B cell (primary cell): ENCODE measurements at regions not wholly inside any gene's neighbourhood (a gene's known extent, or its start where the extent isn't known, plus 50 kb on each side); places are given as distances from the start of the nearest gene placed in this dataset.

Source experiments
- ATAC-seq: fragments of 200-7000 bp; cut with Tn5 transposase; one replicate; pipeline ENCODE4 v1.10.0; 2021; ENCODE audit warnings: low read depth, mild to moderate bottlenecking, moderate number of reproducible peaks, moderate library complexity
- CTCF ChIA-PET: fragments of 350-600 bp; sonication (Branson Sonifier 250); formaldehyde crosslinking; loops from one replicate; lab custom pipeline; 2021; ENCODE audit warnings: antibody characterized with exemption, inconsistent platforms; lab: Charles Lee
- POLR2A ChIA-PET: fragments of 350-600 bp; sonication (Branson Sonifier 250); formaldehyde crosslinking; loops from one replicate; lab custom pipeline; 2021; ENCODE audit warnings: antibody characterized with exemption; lab: Charles Lee
- DNase-seq: peaks from one replicate; pipeline ENCODE4 v3.0.0; 2013
- H2AFZ ChIP-seq: 2 replicates; pipeline ENCODE4 v1.6.1; 2012; ENCODE audit warnings: mild to moderate bottlenecking, low read depth, low read length; ENCODE audit not compliant: insufficient read depth, poor library complexity, severe bottlenecking
- H3K27ac ChIP-seq, 2 donors: 1 replicate in 1 of 2; 2 replicates in 1 of 2; pipeline ENCODE4 v1.5.1; 2012 to 2013; ENCODE audit warnings: low read length in 2 of 2, mild to moderate bottlenecking in 2 of 2, moderate library complexity in 1 of 2
- H3K27me3 ChIP-seq, 4 experiments: fragments of 200-600 bp in 1 of 4; sonication (generic) in 1 of 4; replicated peaks in 1 of 4; 1 replicate in 2 of 4; 2 replicates in 2 of 4; pipeline versions ENCODE4 v1.6.1 to v1.7.0; 2013 to 2016; ENCODE audit warnings: low read length in 3 of 4, mild to moderate bottlenecking in 2 of 4, mixed read lengths in 1 of 4, moderate library complexity in 1 of 4; ENCODE audit not compliant: insufficient read depth in 4 of 4, control insufficient read depth in 3 of 4; ENCODE audit errors: control extremely low read depth in 1 of 4
- H3K36me3 ChIP-seq, 2 experiments: replicated peaks in 1 of 2; 1 replicate in 1 of 2; 2 replicates in 1 of 2; pipeline versions ENCODE4 v1.6.1 to v1.7.1; 2013; ENCODE audit warnings: low read length in 1 of 2; ENCODE audit not compliant: insufficient read depth in 2 of 2, control insufficient read depth in 1 of 2; ENCODE audit errors: control extremely low read depth in 1 of 2, extremely low read depth in 1 of 2
- H3K4me1 ChIP-seq, 2 donors: fragments of 200-600 bp in 1 of 2; sonication (generic) in 1 of 2; 1 replicate in 1 of 2; 2 replicates in 1 of 2; pipeline versions ENCODE4 v1.5.1 to v1.6.1; 2013 to 2017; ENCODE audit warnings: low read length in 2 of 2; ENCODE audit not compliant: control insufficient read depth in 2 of 2, insufficient read depth in 2 of 2
- H3K4me2 ChIP-seq: replicated peaks from 2 replicates; pipeline ENCODE3; 2012; ENCODE audit warnings: mild to moderate bottlenecking, low read depth, low read length; ENCODE audit not compliant: poor library complexity, severe bottlenecking
- H3K4me3 ChIP-seq, 5 experiments: fragments of 200-600 bp in 1 of 5; sonication (generic) in 1 of 5; 1 replicate in 3 of 5; 2 replicates in 2 of 5; pipeline versions ENCODE4 v1.5.1 to v1.7.0; 2011 to 2016; ENCODE audit warnings: low read length in 4 of 5, mild to moderate bottlenecking in 4 of 5, low read depth in 2 of 5, control low read depth in 1 of 5, moderate library complexity in 1 of 5; ENCODE audit not compliant: insufficient read depth in 1 of 5; ENCODE audit errors: control extremely low read depth in 1 of 5, extremely low read depth in 1 of 5
- H3K79me2 ChIP-seq: fragments of 200-600 bp; sonication (generic); one replicate; pipeline ENCODE4 v1.6.0; 2016; ENCODE audit warnings: low read length; ENCODE audit not compliant: control insufficient read depth, insufficient read depth
- H3K9ac ChIP-seq: fragments of 200-600 bp; sonication (generic); 2 replicates; pipeline ENCODE4 v1.6.1; 2017; ENCODE audit warnings: mild to moderate bottlenecking, low read length, moderate library complexity
- H3K9me3 ChIP-seq, 3 donors: one replicate each; pipeline versions ENCODE4 v1.6.1 to v1.7.1; 2013; ENCODE audit warnings: low read length in 2 of 3; ENCODE audit not compliant: control insufficient read depth in 2 of 3, insufficient read depth in 1 of 3; ENCODE audit errors: control extremely low read depth in 1 of 3
- H4K20me1 ChIP-seq: 2 replicates; pipeline ENCODE4 v1.6.0; 2012; ENCODE audit warnings: mild to moderate bottlenecking, low read length; ENCODE audit not compliant: insufficient read depth, control insufficient read depth, poor library complexity, severe bottlenecking
- H3K27ac Mint-ChIP-seq: one replicate; pipeline ENCODE4 v1.8.0; 2021; ENCODE audit warnings: mixed read lengths
- H3K27me3 Mint-ChIP-seq: one replicate; pipeline ENCODE4 v1.8.0; 2021; ENCODE audit warnings: mixed read lengths
- H3K4me1 Mint-ChIP-seq: one replicate; pipeline ENCODE4 v1.8.0; 2021; ENCODE audit warnings: mixed read lengths
- H3K4me3 Mint-ChIP-seq: one replicate; pipeline ENCODE4 v1.8.0; 2021; ENCODE audit warnings: mixed read lengths
- H3K9me3 Mint-ChIP-seq: one replicate; pipeline ENCODE4 v1.8.0; 2022; ENCODE audit warnings: mixed read lengths; ENCODE audit not compliant: insufficient read depth
- EZH2 ChIP-seq: IDR thresholded peaks from 2 replicates; pipeline ENCODE4 v1.6.1; 2012; ENCODE audit warnings: borderline replicate concordance, low read depth, mild to moderate bottlenecking, moderate library complexity, low read length; ENCODE audit not compliant: insufficient read depth, poor library complexity, severe bottlenecking
- WGBS: methylation state at CpG from one replicate; pipeline ENCODE4 v1.1.5; 2013; ENCODE audit warnings: missing lambda C conversion rate; ENCODE audit not compliant: insufficient coverage; 5-methylcytosine and 5-hydroxymethylcytosine counted together
- intact Hi-C: fragments of 100-400 bp; cut with micrococcal nuclease; formaldehyde crosslinking; loops from one replicate; pipeline ENCODE4 v1.10.0; 2022
- TF ChIP-seq, protein P1 (sequence below): fragments of 200-600 bp; IDR thresholded peaks from one replicate; pipeline ENCODE4 v1.8.0; 2022; ENCODE audit warnings: antibody characterized with exemption, mild to moderate bottlenecking

DNA sequence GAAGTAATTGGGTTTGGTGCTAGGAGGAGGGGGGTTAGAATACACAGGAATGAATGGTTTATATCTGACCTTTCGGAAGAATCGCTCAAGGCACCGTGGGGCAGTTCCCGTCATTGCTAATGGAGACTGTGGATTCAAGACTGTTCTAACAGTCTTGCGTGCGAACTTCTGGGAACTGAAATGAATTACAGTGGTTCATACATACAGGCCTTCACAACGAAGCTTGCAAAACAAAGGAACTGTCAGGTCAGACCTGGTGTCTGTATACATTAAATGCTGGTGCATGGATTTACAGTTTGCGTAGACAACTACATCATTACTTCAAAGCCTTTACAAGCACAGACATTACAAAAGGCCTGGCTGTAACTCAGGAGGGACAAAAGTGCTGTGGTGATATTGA is 983.9 kb downstream of the CDH11 start:
- H3K27ac Mint-ChIP-seq = no peak overlapping the region
- Histone ChIP-seq H3K79me2 (no peaks in the 10 kb centered on the region), H3K36me3 (no peaks in the 10 kb centered on the region), H4K20me1 (no peaks in the 10 kb centered on the region), H3K4me3 (no peak overlapping the region), H3K27me3 (no peaks in the 10 kb centered on the region), H3K4me1 (no peaks in the 10 kb centered on the region), H3K27ac (no peak overlapping the region), H3K9ac (no peak overlapping the region), H3K4me2 (no peak overlapping the region), H3K9me3 (no peaks in the 10 kb centered on the region), H2AFZ (no peak overlapping the region)
- no peaks in the 10 kb centered on the region for H3K27me3 Mint-ChIP-seq
- TF ChIP-seq EZH2 = no peak
- TF ChIP-seq, protein P1, sequence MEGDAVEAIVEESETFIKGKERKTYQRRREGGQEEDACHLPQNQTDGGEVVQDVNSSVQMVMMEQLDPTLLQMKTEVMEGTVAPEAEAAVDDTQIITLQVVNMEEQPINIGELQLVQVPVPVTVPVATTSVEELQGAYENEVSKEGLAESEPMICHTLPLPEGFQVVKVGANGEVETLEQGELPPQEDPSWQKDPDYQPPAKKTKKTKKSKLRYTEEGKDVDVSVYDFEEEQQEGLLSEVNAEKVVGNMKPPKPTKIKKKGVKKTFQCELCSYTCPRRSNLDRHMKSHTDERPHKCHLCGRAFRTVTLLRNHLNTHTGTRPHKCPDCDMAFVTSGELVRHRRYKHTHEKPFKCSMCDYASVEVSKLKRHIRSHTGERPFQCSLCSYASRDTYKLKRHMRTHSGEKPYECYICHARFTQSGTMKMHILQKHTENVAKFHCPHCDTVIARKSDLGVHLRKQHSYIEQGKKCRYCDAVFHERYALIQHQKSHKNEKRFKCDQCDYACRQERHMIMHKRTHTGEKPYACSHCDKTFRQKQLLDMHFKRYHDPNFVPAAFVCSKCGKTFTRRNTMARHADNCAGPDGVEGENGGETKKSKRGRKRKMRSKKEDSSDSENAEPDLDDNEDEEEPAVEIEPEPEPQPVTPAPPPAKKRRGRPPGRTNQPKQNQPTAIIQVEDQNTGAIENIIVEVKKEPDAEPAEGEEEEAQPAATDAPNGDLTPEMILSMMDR = no peak
- ATAC-seq (no peak), DNase-seq (no peak)
- no peak overlapping the region for H3K4me3 Mint-ChIP-seq
- ChIA-PET CTCF (no interaction called here), POLR2A (no interaction called here)
- intact Hi-C loops = no loop called here
- 94% methylated on average over 7 of the region's 8 CpGs for WGBS
- peaks cover 3% of the 10 kb centered on the region for H3K9me3 Mint-ChIP-seq
- no peaks in the 10 kb centered on the region for H3K4me1 Mint-ChIP-seq

DNA sequence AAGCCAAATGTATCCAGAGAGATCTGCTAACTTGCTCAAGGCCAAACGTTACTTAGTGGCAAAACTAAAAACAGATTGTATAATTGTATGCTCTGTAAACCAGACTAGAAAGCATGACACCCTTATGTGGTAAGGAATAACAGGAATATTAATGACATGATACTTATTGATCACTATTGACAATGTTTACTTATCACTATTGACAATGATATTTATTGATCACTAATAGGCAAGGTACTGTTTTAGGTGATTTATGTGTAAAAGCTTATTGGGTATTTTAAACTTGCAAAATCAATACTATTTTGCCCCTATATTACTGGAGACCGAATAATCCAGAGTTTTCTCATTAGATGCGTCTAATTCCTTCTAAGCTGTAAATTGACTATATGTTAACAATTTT is 985.1 kb downstream of the CDH11 start:
- intact Hi-C loops = no loop called here
- POLR2A ChIA-PET = no interaction called here
- WGBS = no CpG with 5 or more reads among the region's 3 CpGs

More for the DNA sequence above, 985.1 kb downstream of the CDH11 start:
- no peak overlapping the region for H3K4me3 Mint-ChIP-seq
- Histone ChIP-seq H3K9me3 (no peaks in the 10 kb centered on the region), H3K36me3 (no peaks in the 10 kb centered on the region), H3K4me3 (no peak overlapping the region), H2AFZ (no peak overlapping the region), H3K4me2 (no peak overlapping the region), H4K20me1 (no peaks in the 10 kb centered on the region), H3K27me3 (no peaks in the 10 kb centered on the region), H3K27ac (no peak overlapping the region), H3K79me2 (no peaks in the 10 kb centered on the region), H3K9ac (no peak overlapping the region), H3K4me1 (no peaks in the 10 kb centered on the region)
- ATAC-seq (no peak), DNase-seq (no peak)
- no peak for TF ChIP-seq EZH2
- TF ChIP-seq, protein P1 = no peak
- peaks cover 3% of the 10 kb centered on the region for H3K9me3 Mint-ChIP-seq
- CTCF ChIA-PET = no interaction called here
- H3K27me3 Mint-ChIP-seq = no peaks in the 10 kb centered on the region
- no peaks in the 10 kb centered on the region for H3K4me1 Mint-ChIP-seq
- H3K27ac Mint-ChIP-seq = no peak overlapping the region
